H1 (cell line): ENCODE measurements at regions not wholly inside any gene's neighbourhood (a gene's known extent, or its start where the extent isn't known, plus 50 kb on each side); places are given as distances from the start of the nearest gene placed in this dataset.

Source experiments
- CTCF ChIA-PET: fragments of 300-600 bp; sonication (Branson Sonifier 250); formaldehyde crosslinking; loops from one replicate; lab custom pipeline; 2021; ENCODE audit not compliant: partially characterized antibody; lab: Charles Lee
- POLR2A ChIA-PET: fragments of 300-600 bp; sonication (Branson Sonifier 250); formaldehyde crosslinking; loops from one replicate; lab custom pipeline; 2021; ENCODE audit warnings: inconsistent platforms; ENCODE audit not compliant: partially characterized antibody; lab: Charles Lee
- DNase-seq, 2 experiments: peaks; one replicate each; pipeline versions ENCODE4 v3.0.0 to v3.0.0-alpha.2; 2010 to 2022; ENCODE audit warnings: low spot score in 2 of 2, low read depth in 1 of 2, mixed read lengths in 1 of 2
- FAIRE-seq: peaks from 2 replicates; lab custom pipeline; 2011; peaks lifted over from hg19 to GRCh38; lab: Jason Lieb, UNC
- H2AFZ ChIP-seq: 2 replicates; pipeline ENCODE4 v1.8.1; 2012; ENCODE audit warnings: low read length, inconsistent platforms
- H2AK5ac ChIP-seq: 2 replicates; pipeline ENCODE4 v1.6.1; 2013; ENCODE audit warnings: low read depth, low read length
- H2BK120ac ChIP-seq: replicated peaks from 2 replicates; pipeline ENCODE3; 2013; ENCODE audit warnings: low read depth, low read length, inconsistent platforms
- H2BK12ac ChIP-seq: 2 replicates; pipeline ENCODE4 v1.6.1; 2013; ENCODE audit warnings: low read depth, low read length
- H2BK15ac ChIP-seq: 2 replicates; pipeline ENCODE4 v1.6.1; 2013; ENCODE audit warnings: low read length
- H2BK20ac ChIP-seq: 2 replicates; pipeline ENCODE4 v1.6.1; 2013; ENCODE audit warnings: low read length
- H2BK5ac ChIP-seq: 2 replicates; pipeline ENCODE4 v1.6.1; 2013; ENCODE audit warnings: low read depth, low read length
- H3K14ac ChIP-seq: 2 replicates; pipeline ENCODE4 v1.6.1; 2013; ENCODE audit warnings: inconsistent platforms; ENCODE audit not compliant: insufficient read length
- H3K18ac ChIP-seq: 2 replicates; pipeline ENCODE4 v1.6.1; 2013; ENCODE audit warnings: low read length; ENCODE audit errors: extremely low read depth
- H3K23ac ChIP-seq: 2 replicates; pipeline ENCODE4 v1.6.1; 2013; ENCODE audit warnings: inconsistent platforms; ENCODE audit not compliant: insufficient read length
- H3K23me2 ChIP-seq: 2 replicates; pipeline ENCODE4 v1.6.1; 2013; ENCODE audit warnings: low read depth, low read length
- H3K27ac ChIP-seq: 2 replicates; pipeline ENCODE4 v1.6.1; 2011; ENCODE audit warnings: low read depth, low read length, inconsistent platforms
- H3K27me3 ChIP-seq, 4 experiments: replicated peaks in 1 of 4; 1 replicate in 1 of 4; 2 replicates in 3 of 4; pipeline versions ENCODE4 v1.6.1 to v1.8.1; 2011 to 2013; ENCODE audit warnings: low read length in 3 of 4, mild to moderate bottlenecking in 3 of 4, inconsistent platforms in 2 of 4, mixed read lengths in 2 of 4, moderate library complexity in 1 of 4; ENCODE audit not compliant: control insufficient read depth in 3 of 4, insufficient read depth in 3 of 4; ENCODE audit errors: extremely low read depth in 1 of 4
- H3K36me3 ChIP-seq, 4 experiments: 2 replicates each; pipeline versions ENCODE4 v1.6.1 to v1.8.1; 2011 to 2013; ENCODE audit warnings: mild to moderate bottlenecking in 4 of 4, low read length in 3 of 4, moderate library complexity in 2 of 4, control low read depth in 1 of 4, inconsistent platforms in 1 of 4; ENCODE audit not compliant: insufficient read depth in 4 of 4, control insufficient read depth in 2 of 4
- H3K4ac ChIP-seq: replicated peaks from 2 replicates; pipeline ENCODE3; 2013; ENCODE audit warnings: low read length, low read depth, mixed read lengths, inconsistent platforms; ENCODE audit not compliant: insufficient read length
- H3K4me1 ChIP-seq, 4 experiments: replicated peaks in 1 of 4; 1 replicate in 1 of 4; 2 replicates in 3 of 4; pipeline versions ENCODE4 v1.6.1 to v1.8.1; 2011 to 2013; ENCODE audit warnings: low read length in 3 of 4, inconsistent platforms in 2 of 4, mixed read lengths in 1 of 4; ENCODE audit not compliant: insufficient read depth in 4 of 4, control insufficient read depth in 3 of 4
- H3K4me2 ChIP-seq, 2 experiments: 2 replicates each; pipeline versions ENCODE4 v1.6.1 to v1.8.1; 2011 to 2013; ENCODE audit warnings: low read depth in 2 of 2, low read length in 2 of 2, control low read depth in 1 of 2, inconsistent platforms in 1 of 2, mild to moderate bottlenecking in 1 of 2; ENCODE audit not compliant: insufficient read depth in 1 of 2
- H3K4me3 ChIP-seq, 4 experiments: fragments of 200-600, 300-600 bp in 1 of 4; sonication (generic), shearing (Covaris generic), sonication (Bioruptor Twin) in 1 of 4; 2 replicates each; pipeline versions ENCODE4 v1.5.1 to v1.8.1; 2011 to 2016; ENCODE audit warnings: low read length in 4 of 4, low read depth in 3 of 4, control low read depth in 2 of 4, inconsistent platforms in 2 of 4, mild to moderate bottlenecking in 2 of 4, mixed read lengths in 1 of 4, moderate library complexity in 1 of 4; ENCODE audit not compliant: insufficient read depth in 2 of 4; ENCODE audit errors: extremely low read depth in 1 of 4
- H3K56ac ChIP-seq: replicated peaks from 2 replicates; pipeline ENCODE3; 2013; ENCODE audit warnings: low read depth, mild to moderate bottlenecking, mixed read lengths, low read length, inconsistent platforms; ENCODE audit not compliant: insufficient read length
- H3K79me1 ChIP-seq: 2 replicates; pipeline ENCODE4 v1.6.1; 2013; ENCODE audit warnings: low read depth, low read length, control low read depth
- H3K79me2 ChIP-seq, 2 experiments: 2 replicates each; pipeline versions ENCODE4 v1.6.1 to v1.8.1; 2012 to 2013; ENCODE audit warnings: low read length in 2 of 2, mild to moderate bottlenecking in 2 of 2, inconsistent platforms in 1 of 2; ENCODE audit not compliant: insufficient read depth in 2 of 2, control insufficient read depth in 1 of 2
- H3K9ac ChIP-seq, 4 experiments: replicated peaks in 1 of 4; 1 replicate in 1 of 4; 2 replicates in 3 of 4; pipeline versions ENCODE4 v1.6.1 to v1.8.1; 2011 to 2013; ENCODE audit warnings: low read depth in 3 of 4, low read length in 3 of 4, control low read depth in 2 of 4, mild to moderate bottlenecking in 2 of 4, moderate library complexity in 2 of 4, inconsistent platforms in 1 of 4; ENCODE audit errors: extremely low read depth in 1 of 4
- H3K9me3 ChIP-seq, 2 experiments: 2 replicates each; pipeline versions ENCODE4 v1.6.1 to v1.8.1; 2012 to 2013; ENCODE audit warnings: mild to moderate bottlenecking in 2 of 2, moderate library complexity in 2 of 2, control low read depth in 1 of 2, inconsistent platforms in 1 of 2, low read depth in 1 of 2, low read length in 1 of 2, mixed read lengths in 1 of 2; ENCODE audit not compliant: insufficient read depth in 2 of 2
- H4K20me1 ChIP-seq, 2 experiments: replicated peaks in 1 of 2; 2 replicates each; pipeline versions ENCODE3 to v1.8.1; 2011 to 2013; ENCODE audit warnings: inconsistent platforms in 2 of 2, low read length in 2 of 2, mild to moderate bottlenecking in 1 of 2; ENCODE audit not compliant: insufficient read depth in 2 of 2, control insufficient read depth in 1 of 2
- H4K5ac ChIP-seq: 2 replicates; pipeline ENCODE4 v1.6.1; 2013; ENCODE audit warnings: low read length, low read depth, mixed read lengths, inconsistent platforms; ENCODE audit not compliant: insufficient read length
- H4K8ac ChIP-seq: 2 replicates; pipeline ENCODE4 v1.8.0; 2013; ENCODE audit warnings: mild to moderate bottlenecking, moderate library complexity, low read length, inconsistent platforms; ENCODE audit not compliant: insufficient read depth; ENCODE audit errors: extremely low read depth
- H4K91ac ChIP-seq: replicated peaks from 2 replicates; pipeline ENCODE3; 2013; ENCODE audit warnings: low read length, mixed read lengths, inconsistent platforms; ENCODE audit not compliant: insufficient read length
- CBX5 ChIP-seq: fragments of 300-800, 300-1000 bp; sonication (generic); IDR thresholded peaks from 2 replicates; pipeline ENCODE4 v1.7.1; 2016; ENCODE audit warnings: antibody characterized with exemption, low read length, low read depth
- CBX8 ChIP-seq: fragments of 300-800, 300-1000 bp; sonication (generic); IDR thresholded peaks from 2 replicates; pipeline ENCODE4 v1.7.1; 2016; ENCODE audit warnings: low read depth, low read length, borderline replicate concordance
- CHD1 ChIP-seq: IDR thresholded peaks from 2 replicates; pipeline ENCODE4 v1.6.1; 2012; ENCODE audit warnings: low read depth, low read length, improper control_type of control experiment
- CHD2 ChIP-seq: IDR thresholded peaks from 2 replicates; pipeline ENCODE4 v1.6.1; 2012; ENCODE audit warnings: low read length, improper control_type of control experiment
- CREB1 ChIP-seq: IDR thresholded peaks from 2 replicates; pipeline ENCODE4 v1.6.1; 2012; ENCODE audit warnings: inconsistent platforms
- HDAC2 ChIP-seq, 2 experiments: fragments of 300-600 bp in 1 of 2; sonication (generic) in 1 of 2; IDR thresholded peaks; 2 replicates each; pipeline ENCODE4 v1.6.1; 2011 to 2012; ENCODE audit warnings: low read depth in 2 of 2, low read length in 2 of 2, mild to moderate bottlenecking in 2 of 2, moderate library complexity in 2 of 2, borderline replicate concordance in 1 of 2, inconsistent platforms in 1 of 2
- HDAC6 ChIP-seq: IDR thresholded peaks from one replicate; pipeline ENCODE4 v1.7.1; 2012; ENCODE audit warnings: low read depth, mild to moderate bottlenecking, inconsistent platforms, low read length, moderate library complexity
- PHF8 ChIP-seq: fragments of 200-600 bp; sonication (generic); conservative IDR thresholded peaks from 2 replicates; pipeline ENCODE4 v1.7.1; 2012; ENCODE audit warnings: low read depth, mild to moderate bottlenecking, inconsistent platforms, low read length, moderate library complexity
- POLR2AphosphoS5 ChIP-seq: IDR thresholded peaks from 2 replicates; pipeline ENCODE4 v1.6.1; 2011; ENCODE audit warnings: low read depth, low read length
- RAD21 ChIP-seq, 2 experiments: IDR thresholded peaks in 1 of 2; conservative IDR thresholded peaks in 1 of 2; 2 replicates each; pipeline ENCODE4 v1.6.1; 2011; ENCODE audit warnings: low read depth in 2 of 2, low read length in 2 of 2, improper control_type of control experiment in 1 of 2, inconsistent platforms in 1 of 2, mild to moderate bottlenecking in 1 of 2, moderate library complexity in 1 of 2
- RBBP5 ChIP-seq: IDR thresholded peaks from 2 replicates; pipeline ENCODE4 v1.7.1; 2012; ENCODE audit warnings: low read depth, mild to moderate bottlenecking, inconsistent platforms, low read length, moderate library complexity, borderline replicate concordance
- RFX5 ChIP-seq: IDR thresholded peaks from 2 replicates; pipeline ENCODE4 v1.6.1; 2011; ENCODE audit warnings: low read depth, low read length, improper control_type of control experiment, borderline replicate concordance
- SIN3A ChIP-seq, 2 experiments: IDR thresholded peaks in 1 of 2; conservative IDR thresholded peaks in 1 of 2; 2 replicates each; pipeline ENCODE4 v1.6.1; 2011 to 2012; ENCODE audit warnings: low read length in 2 of 2, improper control_type of control experiment in 1 of 2, low read depth in 1 of 2, mild to moderate bottlenecking in 1 of 2
- SP4 ChIP-seq: IDR thresholded peaks from 2 replicates; pipeline ENCODE4 v1.6.1; 2012; ENCODE audit warnings: low read length, inconsistent platforms

DNA sequence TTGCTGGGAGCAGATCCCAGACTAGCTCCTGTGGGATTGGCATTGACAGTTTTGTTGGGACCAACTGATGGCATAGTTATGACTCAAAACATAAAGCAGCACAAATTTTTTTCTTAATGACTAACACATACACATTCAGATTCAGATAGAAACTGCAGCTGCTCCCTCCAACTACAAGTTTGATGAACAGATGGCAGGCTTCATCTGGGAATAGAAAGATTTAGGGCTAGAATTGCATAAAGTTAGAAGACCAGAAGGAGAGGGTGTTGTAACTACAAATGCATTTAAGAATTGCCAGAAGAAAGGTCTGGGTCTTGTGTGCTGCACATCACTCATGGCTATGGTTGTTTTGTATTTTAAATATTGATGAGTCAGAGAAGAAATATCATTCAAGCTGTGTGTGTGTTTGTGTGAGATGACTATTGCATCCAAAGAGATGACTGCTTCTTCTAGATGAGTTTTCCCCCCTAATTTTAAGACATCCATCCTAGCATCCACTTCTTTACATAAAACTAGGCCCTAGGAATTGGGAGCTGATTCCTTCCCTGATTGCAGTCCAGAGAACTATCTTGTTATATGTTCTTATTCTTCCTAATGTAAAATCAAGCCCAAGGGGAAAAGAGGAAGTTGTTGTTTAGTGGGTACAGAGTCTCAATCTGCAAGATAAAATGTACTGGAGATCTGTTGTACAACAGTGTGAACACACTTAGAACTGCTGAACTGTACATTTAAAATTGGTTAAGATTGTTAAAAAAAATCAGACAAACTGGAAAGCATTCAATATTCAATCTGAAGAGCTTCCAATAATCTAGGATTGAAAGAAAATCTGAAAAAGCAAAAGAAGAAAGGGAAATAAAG lies 175.1 kb downstream of the PARM1 start:
- H3K9me3 ChIP-seq = no peaks in the 10 kb centered on the region
- H2BK20ac ChIP-seq = no peak overlapping the region
- H2AK5ac ChIP-seq = no peak overlapping the region
- no peaks in the 10 kb centered on the region for H3K27me3 ChIP-seq
- no peak overlapping the region for H4K91ac ChIP-seq
- H2BK15ac ChIP-seq = no peak overlapping the region
- H4K8ac ChIP-seq = no peak overlapping the region
- ChIA-PET POLR2A (no interaction called here), CTCF (interaction anchor here (0.9 to 1.4 kb wide), 3 partner anchors 10 to 176 kb away, joined by 3 read pairs; no protein-coding TSS in a partner anchor)
- H4K5ac ChIP-seq = no peak overlapping the region
- H3K23me2 ChIP-seq = no peaks in the 10 kb centered on the region
- no peak overlapping the region for H3K56ac ChIP-seq
- no peak for FAIRE-seq
- no peak overlapping the region for H3K14ac ChIP-seq
- DNase-seq = no peak
- H2BK5ac ChIP-seq = no peak overlapping the region
- H2BK12ac ChIP-seq = no peak overlapping the region
- H3K23ac ChIP-seq = no peak overlapping the region
- H3K4me2 ChIP-seq = no peak overlapping the region
- H3K9ac ChIP-seq = no peak overlapping the region
- H4K20me1 ChIP-seq = no peaks in the 10 kb centered on the region
- no peak overlapping the region for H3K27ac ChIP-seq
- H3K18ac ChIP-seq = no peak overlapping the region
- H3K36me3 ChIP-seq = no peaks in the 10 kb centered on the region
- H3K79me2 ChIP-seq = no peaks in the 10 kb centered on the region
- no peak overlapping the region for H3K4me3 ChIP-seq
- H3K4me1 ChIP-seq = no peaks in the 10 kb centered on the region
- H3K4ac ChIP-seq = no peak overlapping the region
- no peak overlapping the region for H2BK120ac ChIP-seq
- no peak overlapping the region for H2AFZ ChIP-seq
- no peaks in the 10 kb centered on the region for H3K79me1 ChIP-seq
- TF ChIP-seq HDAC2 (IDR thresholded peaks at IDR 0.05; ENCODE audit: borderline replicate concordance in 1 of 2, low read depth in 2 of 2, low read length in 2 of 2) = no peak
- no peak for TF ChIP-seq HDAC6
- TF ChIP-seq CHD2 = no peak
- no peak for TF ChIP-seq CBX8
- no peak for TF ChIP-seq CBX5
- TF ChIP-seq CHD1 = no peak
- no peak for TF ChIP-seq SP4
- no peak for TF ChIP-seq CREB1
- no peak for TF ChIP-seq RFX5
- no peak for TF ChIP-seq PHF8
- no peak for TF ChIP-seq RAD21 (IDR thresholded peaks at IDR 0.05 in 1 of 2, conservative IDR thresholded peaks at IDR 0.05 in 1 of 2; ENCODE audit: low read depth in 2 of 2, low read length in 2 of 2)
- TF ChIP-seq SIN3A (conservative IDR thresholded peaks at IDR 0.05 in 1 of 2, IDR thresholded peaks at IDR 0.05 in 1 of 2; ENCODE audit: low read depth in 1 of 2, low read length in 2 of 2) = no peak
- no peak for TF ChIP-seq POLR2AphosphoS5
- no peak for TF ChIP-seq RBBP5
